H1 (cell line): ENCODE measurements at regions not wholly inside any gene's neighbourhood (a gene's known extent, or its start where the extent isn't known, plus 50 kb on each side); places are given as distances from the start of the nearest gene placed in this dataset.

Experiments used
- CBX8 ChIP-seq: fragments of 300-800, 300-1000 bp; sonication (generic); IDR thresholded peaks from 2 replicates; pipeline ENCODE4 v1.7.1; 2016; ENCODE audit warnings: low read depth, low read length, borderline replicate concordance
- CTCF ChIP-seq, 3 experiments: IDR thresholded peaks; 1 replicate in 2 of 3; 2 replicates in 1 of 3; pipeline versions ENCODE4 v1.5.1 to v1.6.1; 2011; ENCODE audit warnings: low read length in 3 of 3, mild to moderate bottlenecking in 3 of 3, inconsistent platforms in 2 of 3, low read depth in 1 of 3, moderate library complexity in 1 of 3; ENCODE audit not compliant: insufficient read depth in 1 of 3; ENCODE audit errors: control extremely low read depth in 1 of 3
- EZH2 ChIP-seq: fragments of 200-600 bp; sonication (generic); IDR thresholded peaks from 2 replicates; pipeline ENCODE4 v1.7.1; 2012; ENCODE audit warnings: low read depth, mild to moderate bottlenecking, moderate library complexity, low read length, inconsistent platforms; ENCODE audit not compliant: severe bottlenecking
- MAFK ChIP-seq: IDR thresholded peaks from 2 replicates; pipeline ENCODE4 v1.6.1; 2012; ENCODE audit warnings: low read depth, mild to moderate bottlenecking, improper control_type of control experiment, low read length
- POLR2A ChIP-seq, 2 experiments: IDR thresholded peaks; 1 replicate in 1 of 2; 2 replicates in 1 of 2; pipeline ENCODE4 v1.6.1; 2011; ENCODE audit warnings: low read depth in 2 of 2, low read length in 2 of 2, mild to moderate bottlenecking in 2 of 2; ENCODE audit errors: control extremely low read depth in 1 of 2
- POLR2AphosphoS5 ChIP-seq: IDR thresholded peaks from 2 replicates; pipeline ENCODE4 v1.6.1; 2011; ENCODE audit warnings: low read depth, low read length
- SIN3A ChIP-seq, 2 experiments: IDR thresholded peaks in 1 of 2; conservative IDR thresholded peaks in 1 of 2; 2 replicates each; pipeline ENCODE4 v1.6.1; 2011 to 2012; ENCODE audit warnings: low read length in 2 of 2, improper control_type of control experiment in 1 of 2, low read depth in 1 of 2, mild to moderate bottlenecking in 1 of 2
- YY1 ChIP-seq: IDR thresholded peaks from 2 replicates; pipeline ENCODE4 v1.6.1; 2011; ENCODE audit warnings: low read depth, mild to moderate bottlenecking, low read length
- ZNF274 ChIP-seq: IDR thresholded peaks from 2 replicates; pipeline ENCODE4 v1.7.0; 2012; ENCODE audit warnings: low read length, borderline replicate concordance; ENCODE audit errors: extremely low read depth

- TF ChIP-seq CTCF (IDR thresholded peaks at IDR 0.05; ENCODE audit: control extremely low read depth in 1 of 3, insufficient read depth in 1 of 3, low read depth in 1 of 3, low read length in 3 of 3) (no peak), CBX8 (no peak), POLR2A (IDR thresholded peaks at IDR 0.05; ENCODE audit: control extremely low read depth in 1 of 2, low read depth in 2 of 2, low read length in 2 of 2) (no peak), ZNF274 (no peak), EZH2 (no peak), SIN3A (conservative IDR thresholded peaks at IDR 0.05 in 1 of 2, IDR thresholded peaks at IDR 0.05 in 1 of 2; ENCODE audit: low read depth in 1 of 2, low read length in 2 of 2) (no peak), YY1 (no peak), MAFK (no peak), POLR2AphosphoS5 (no peak)
Observed at GRCh38 chr5:158532739-158533138, 567.0 kb downstream of the EBF1 start.
